Spleen (tissue), 7 donors: ENCODE measurements at regions not wholly inside any gene's neighbourhood (a gene's known extent, or its start where the extent isn't known, plus 50 kb on each side); places are given as distances from the start of the nearest gene placed in this dataset.

Experiments used
- POLR2A ChIP-seq, 3 donors: fragments of 450-650 bp; IDR thresholded peaks; one replicate each; pipeline ENCODE4 v1.5.1; 2017; ENCODE audit warnings: antibody characterized with exemption in 3 of 3, mild to moderate bottlenecking in 1 of 3
- TF ChIP-seq, protein P1 (sequence below), 11 experiments: fragments of 200-600 bp in 7 of 11; fragments of 450-650 bp in 4 of 11; sonication (generic) in 4 of 11; IDR thresholded peaks in 8 of 11; conservative IDR thresholded peaks in 3 of 11; 1 replicate in 7 of 11; 2 replicates in 4 of 11; pipeline versions ENCODE4 v1.4.0 to v1.8.0; 2016 to 2021; ENCODE audit warnings: antibody characterized with exemption in 11 of 11, inconsistent platforms in 4 of 11, mild to moderate bottlenecking in 1 of 11
- donor health status: DM: no; HTN: no; CAD: no; lungs with moderate emphysema.
- donor health status: DM: no; HTN: no; CAD: no.
- donor health status: DM: no; HTN: no; CAD: no.

DNA sequence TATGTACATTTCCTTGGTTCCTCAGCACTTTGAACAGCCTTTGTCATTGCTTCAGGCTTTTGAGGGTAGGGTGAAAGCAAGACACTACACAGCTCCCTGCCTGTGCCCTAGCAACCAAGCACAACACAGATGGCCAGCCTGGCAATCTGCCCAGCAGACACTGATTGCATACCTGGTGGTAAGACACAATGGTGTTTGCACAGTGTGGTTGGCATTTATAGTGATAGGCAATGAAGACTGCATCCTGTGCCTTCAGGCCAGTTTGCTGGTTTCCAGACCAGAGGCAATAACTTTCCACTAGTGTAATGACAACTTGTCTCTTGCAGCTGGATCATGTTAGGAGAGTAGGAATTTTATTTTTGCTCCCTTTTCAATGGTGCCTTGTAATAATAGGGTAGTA, 144.5 kb upstream of the TNC start:
- TF ChIP-seq, protein P1, sequence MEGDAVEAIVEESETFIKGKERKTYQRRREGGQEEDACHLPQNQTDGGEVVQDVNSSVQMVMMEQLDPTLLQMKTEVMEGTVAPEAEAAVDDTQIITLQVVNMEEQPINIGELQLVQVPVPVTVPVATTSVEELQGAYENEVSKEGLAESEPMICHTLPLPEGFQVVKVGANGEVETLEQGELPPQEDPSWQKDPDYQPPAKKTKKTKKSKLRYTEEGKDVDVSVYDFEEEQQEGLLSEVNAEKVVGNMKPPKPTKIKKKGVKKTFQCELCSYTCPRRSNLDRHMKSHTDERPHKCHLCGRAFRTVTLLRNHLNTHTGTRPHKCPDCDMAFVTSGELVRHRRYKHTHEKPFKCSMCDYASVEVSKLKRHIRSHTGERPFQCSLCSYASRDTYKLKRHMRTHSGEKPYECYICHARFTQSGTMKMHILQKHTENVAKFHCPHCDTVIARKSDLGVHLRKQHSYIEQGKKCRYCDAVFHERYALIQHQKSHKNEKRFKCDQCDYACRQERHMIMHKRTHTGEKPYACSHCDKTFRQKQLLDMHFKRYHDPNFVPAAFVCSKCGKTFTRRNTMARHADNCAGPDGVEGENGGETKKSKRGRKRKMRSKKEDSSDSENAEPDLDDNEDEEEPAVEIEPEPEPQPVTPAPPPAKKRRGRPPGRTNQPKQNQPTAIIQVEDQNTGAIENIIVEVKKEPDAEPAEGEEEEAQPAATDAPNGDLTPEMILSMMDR (IDR thresholded peaks at IDR 0.05 in 8 of 11, conservative IDR thresholded peaks at IDR 0.05 in 3 of 11) = no peak
- no peak for TF ChIP-seq POLR2A (IDR thresholded peaks at IDR 0.05)
